Right lobe of liver (tissue), 4 donors: ENCODE measurements at regions not wholly inside any gene's neighbourhood (a gene's known extent, or its start where the extent isn't known, plus 50 kb on each side); places are given as distances from the start of the nearest gene placed in this dataset.
"Not testable (repeated sequence)": the region's sequence is repeated elsewhere in the genome, so short reads cannot be mapped to it uniquely, and the experiment has no call there.

Experiments used
- CTCF ChIP-seq, 4 donors: fragments of 200-600 bp in 3 of 4; fragments of 450-650 bp in 1 of 4; IDR thresholded peaks; one replicate each; pipeline versions ENCODE4 v1.5.1 to v1.8.0; 2016 to 2022; ENCODE audit warnings: antibody characterized with exemption in 4 of 4, mild to moderate bottlenecking in 2 of 4
- POLR2A ChIP-seq: fragments of 450-650 bp; IDR thresholded peaks from one replicate; pipeline ENCODE4 v1.6.1; 2017; ENCODE audit warnings: antibody characterized with exemption, mild to moderate bottlenecking
- donor health status: DM: no; HTN: no; CAD: no.
- donor health status: DM: no; HTN: no; CAD: no.
- donor health status: DM: no; HTN: yes; CAD: no.

DNA sequence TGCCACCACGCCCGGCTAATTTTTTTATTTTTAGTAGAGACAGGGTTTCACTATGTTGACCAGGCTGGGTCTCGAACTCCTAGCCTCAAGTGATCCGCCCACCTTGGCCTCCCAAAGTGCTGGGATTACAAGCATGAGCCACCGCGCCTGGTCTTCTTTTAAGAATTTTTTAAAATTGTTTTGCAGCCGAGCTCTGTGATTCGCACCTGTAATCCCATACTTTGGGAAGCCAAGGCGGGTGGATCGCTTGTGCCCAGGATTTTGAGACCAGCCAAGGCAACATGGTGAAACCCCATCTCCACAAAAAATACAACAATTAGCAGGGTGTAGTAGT lies 73.3 kb downstream of the SOX9 start:
- not testable (repeated sequence) for TF ChIP-seq CTCF (IDR thresholded peaks at IDR 0.05); POLR2A
